ENCODE measurements at regions not wholly inside any gene's neighbourhood (a gene's known extent, or its start where the extent isn't known, plus 50 kb on each side); places are given as distances from the start of the nearest gene placed in this dataset.

- no peaks in the 10 kb centered on the region for H4K20me1 ChIP-seq (ENCODE audit: insufficient read depth, poor library complexity, severe bottlenecking)
- no peak overlapping the region for H2AFZ ChIP-seq
- no peaks in the 10 kb centered on the region for H3K4me1 ChIP-seq (ENCODE audit: insufficient read depth)
- no peaks in the 10 kb centered on the region for H3K36me3 ChIP-seq (replicated peaks; ENCODE audit: insufficient read depth, low read depth)
- no peaks in the 10 kb centered on the region for H3K79me2 ChIP-seq
- no peak overlapping the region for H3K4me2 ChIP-seq
- no peak for DNase-seq (ENCODE audit: low spot score)
- H3K27ac ChIP-seq = no peak overlapping the region
- TF ChIP-seq EZH2 (IDR thresholded peaks at IDR 0.05; ENCODE audit: borderline replicate concordance) (no peak), CTCF (IDR thresholded peaks at IDR 0.05; ENCODE audit: poor library complexity) (no peak), EZH2phosphoT487 (IDR thresholded peaks at IDR 0.05; ENCODE audit: low read depth, severe bottlenecking, unreplicated experiment) (no peak)
- no peaks in the 10 kb centered on the region for H3K9me2 ChIP-seq (replicated peaks; ENCODE audit: insufficient read depth)
- WGBS (ENCODE audit: low lambda C conversion rate, missing lambda C conversion rate) = 45% methylated on average over 7 of the region's 7 CpGs
- H3K4me3 ChIP-seq = no peak overlapping the region
- peaks cover 12% of the 10 kb centered on the region for H3K27me3 ChIP-seq
- no peaks in the 10 kb centered on the region for H3K9me3 ChIP-seq (ENCODE audit: low read depth)
Observed at GRCh38 chr11:112408517-112408916, 147.9 kb upstream of the PLET1 start.

GRCh38 chr11:112410325-112410724, 149.7 kb upstream of the PLET1 start:
- Histone ChIP-seq H3K4me1 (ENCODE audit: insufficient read depth) (no peaks in the 10 kb centered on the region), H3K9me3 (ENCODE audit: low read depth) (no peaks in the 10 kb centered on the region), H3K36me3 (replicated peaks; ENCODE audit: insufficient read depth, low read depth) (no peaks in the 10 kb centered on the region), H3K27me3 (peaks cover 12% of the 10 kb centered on the region), H3K79me2 (no peaks in the 10 kb centered on the region), H3K27ac (no peak overlapping the region), H4K20me1 (ENCODE audit: insufficient read depth, poor library complexity, severe bottlenecking) (no peaks in the 10 kb centered on the region), H2AFZ (no peak overlapping the region), H3K4me3 (no peak overlapping the region), H3K9me2 (replicated peaks; ENCODE audit: insufficient read depth) (no peaks in the 10 kb centered on the region), H3K4me2 (no peak overlapping the region)
- no peak for DNase-seq (ENCODE audit: low spot score)
- TF ChIP-seq EZH2phosphoT487 (IDR thresholded peaks at IDR 0.05; ENCODE audit: low read depth, severe bottlenecking, unreplicated experiment) (no peak), CTCF (IDR thresholded peaks at IDR 0.05; ENCODE audit: poor library complexity) (no peak), EZH2 (IDR thresholded peaks at IDR 0.05; ENCODE audit: borderline replicate concordance) (no peak)
- WGBS (ENCODE audit: low lambda C conversion rate, missing lambda C conversion rate) = 81% methylated on average over 6 of the region's 6 CpGs

- no peaks in the 10 kb centered on the region for H4K20me1 ChIP-seq (ENCODE audit: insufficient read depth, poor library complexity, severe bottlenecking)
- H3K27me3 ChIP-seq = peaks cover 13% of the 10 kb centered on the region
- no peak overlapping the region for H3K4me2 ChIP-seq
- no peak overlapping the region for H3K4me3 ChIP-seq
- H3K9me3 ChIP-seq (ENCODE audit: low read depth) = no peaks in the 10 kb centered on the region
- H3K27ac ChIP-seq = no peak overlapping the region
- no peak for DNase-seq (ENCODE audit: low spot score)
- H3K4me1 ChIP-seq (ENCODE audit: insufficient read depth) = no peaks in the 10 kb centered on the region
- no peak for TF ChIP-seq EZH2 (IDR thresholded peaks at IDR 0.05; ENCODE audit: borderline replicate concordance)
- no peak for TF ChIP-seq EZH2phosphoT487 (IDR thresholded peaks at IDR 0.05; ENCODE audit: low read depth, severe bottlenecking, unreplicated experiment)
- TF ChIP-seq CTCF (IDR thresholded peaks at IDR 0.05; ENCODE audit: poor library complexity) = no peak
- no peaks in the 10 kb centered on the region for H3K36me3 ChIP-seq (replicated peaks; ENCODE audit: insufficient read depth, low read depth)
- WGBS (ENCODE audit: low lambda C conversion rate, missing lambda C conversion rate) = 65% methylated on average over 4 of the region's 4 CpGs
- H3K79me2 ChIP-seq = no peaks in the 10 kb centered on the region
- no peak overlapping the region for H2AFZ ChIP-seq
- no peaks in the 10 kb centered on the region for H3K9me2 ChIP-seq (replicated peaks; ENCODE audit: insufficient read depth)
Observed at GRCh38 chr11:112412383-112412782, 151.7 kb upstream of the PLET1 start.

GRCh38 chr11:112417339-112417738, 156.7 kb upstream of the PLET1 start:
- Histone ChIP-seq H3K9me3 (ENCODE audit: low read depth) (no peaks in the 10 kb centered on the region), H3K27ac (no peak overlapping the region), H3K79me2 (no peaks in the 10 kb centered on the region), H3K4me3 (no peak overlapping the region), H3K4me2 (no peak overlapping the region), H2AFZ (no peak overlapping the region), H3K27me3 (peaks cover 5% of the 10 kb centered on the region), H4K20me1 (ENCODE audit: insufficient read depth, poor library complexity, severe bottlenecking) (no peaks in the 10 kb centered on the region), H3K36me3 (replicated peaks; ENCODE audit: insufficient read depth, low read depth) (no peaks in the 10 kb centered on the region), H3K9me2 (replicated peaks; ENCODE audit: insufficient read depth) (no peaks in the 10 kb centered on the region), H3K4me1 (ENCODE audit: insufficient read depth) (no peaks in the 10 kb centered on the region)
- TF ChIP-seq EZH2 (IDR thresholded peaks at IDR 0.05; ENCODE audit: borderline replicate concordance) (no peak), EZH2phosphoT487 (IDR thresholded peaks at IDR 0.05; ENCODE audit: low read depth, severe bottlenecking, unreplicated experiment) (no peak), CTCF (IDR thresholded peaks at IDR 0.05; ENCODE audit: poor library complexity) (no peak)
- DNase-seq (ENCODE audit: low spot score) = no peak
- WGBS (ENCODE audit: low lambda C conversion rate, missing lambda C conversion rate) = 72% methylated on average over 3 of the region's 3 CpGs

All from hepatocyte (in vitro differentiated cells).